DOHH2 (cell line): ENCODE measurements at regions not wholly inside any gene's neighbourhood (a gene's known extent, or its start where the extent isn't known, plus 50 kb on each side); places are given as distances from the start of the nearest gene placed in this dataset.

Source experiments
- H3F3A ChIP-seq: fragments of 200-600 bp; sonication (generic), shearing (Covaris generic); 2 replicates; pipeline ENCODE4 v1.6.0; 2016; ENCODE audit warnings: antibody characterized with exemption, mild to moderate bottlenecking; ENCODE audit not compliant: control insufficient read depth, insufficient read depth
- H3K27ac ChIP-seq: fragments of 200-600 bp; sonication (generic); 2 replicates; pipeline ENCODE4 v1.5.1; 2014; ENCODE audit warnings: low read depth, mild to moderate bottlenecking, low read length, moderate library complexity
- H3K27me3 ChIP-seq: fragments of 200-600 bp; sonication (generic); 2 replicates; pipeline ENCODE4 v1.6.1; 2014; ENCODE audit warnings: mild to moderate bottlenecking, low read length, mixed read lengths; ENCODE audit not compliant: control insufficient read depth
- H3K36me3 ChIP-seq: fragments of 200-600 bp; sonication (generic); 2 replicates; pipeline ENCODE4 v1.6.1; 2014; ENCODE audit warnings: mild to moderate bottlenecking, low read length, moderate library complexity, mixed read lengths; ENCODE audit not compliant: control insufficient read depth
- H3K4me1 ChIP-seq: fragments of 200-600 bp; sonication (generic); 2 replicates; pipeline ENCODE4 v1.6.1; 2014; ENCODE audit warnings: mild to moderate bottlenecking, low read length, mixed read lengths; ENCODE audit not compliant: control insufficient read depth
- H3K4me2 ChIP-seq: fragments of 200-600 bp; sonication (generic); 2 replicates; pipeline ENCODE4 v1.6.0; 2014; ENCODE audit warnings: mild to moderate bottlenecking, low read length, moderate library complexity
- H3K4me3 ChIP-seq: fragments of 200-600 bp; sonication (generic); 2 replicates; pipeline ENCODE4 v1.5.1; 2014; ENCODE audit warnings: mild to moderate bottlenecking, low read length, mixed read lengths
- H3K79me2 ChIP-seq: fragments of 200-600 bp; sonication (generic); 2 replicates; pipeline ENCODE4 v1.6.1; 2014; ENCODE audit warnings: mild to moderate bottlenecking, low read length, mixed read lengths; ENCODE audit not compliant: control insufficient read depth
- H3K9me2 ChIP-seq: fragments of 200-600 bp; sonication (generic); replicated peaks from 2 replicates; pipeline ENCODE4 v1.6.1; 2014; ENCODE audit warnings: mild to moderate bottlenecking, low read length, mixed read lengths; ENCODE audit not compliant: control insufficient read depth
- H3K9me3 ChIP-seq: fragments of 200-600 bp; sonication (generic); 2 replicates; pipeline ENCODE4 v1.6.1; 2014; ENCODE audit warnings: antibody characterized with exemption, low read length, mixed read lengths; ENCODE audit not compliant: control insufficient read depth, insufficient read depth
- H4K20me1 ChIP-seq: fragments of 200-600 bp; sonication (generic); 2 replicates; pipeline ENCODE4 v1.6.0; 2014; ENCODE audit warnings: low read depth, mild to moderate bottlenecking, antibody characterized with exemption, low read length, moderate library complexity; ENCODE audit not compliant: control insufficient read depth, insufficient read depth
- CTCF ChIP-seq: fragments of 200-600 bp; sonication (generic); IDR thresholded peaks from one replicate; pipeline ENCODE4 v1.5.1; 2014; ENCODE audit warnings: antibody characterized with exemption, mild to moderate bottlenecking, low read depth, low read length; ENCODE audit not compliant: poor library complexity, severe bottlenecking
- EZH2phosphoT487 ChIP-seq: fragments of 200-600 bp; sonication (generic); IDR thresholded peaks from 2 replicates; pipeline ENCODE4 v1.6.1; 2017; ENCODE audit warnings: borderline replicate concordance, mild to moderate bottlenecking, antibody characterized with exemption, low read length, moderate library complexity, mixed read lengths

GRCh38 chr20:17100506-17100905 lies 126.3 kb upstream of the PCSK2 start:
- no peak overlapping the region for H3K4me3 ChIP-seq
- H4K20me1 ChIP-seq: no peaks in the 10 kb centered on the region
- H3K27ac ChIP-seq: no peak overlapping the region
- H3K27me3 ChIP-seq: no peaks in the 10 kb centered on the region
- no peaks in the 10 kb centered on the region for H3K79me2 ChIP-seq
- H3K4me1 ChIP-seq: no peaks in the 10 kb centered on the region
- no peak overlapping the region for H3K4me2 ChIP-seq
- no peaks in the 10 kb centered on the region for H3F3A ChIP-seq
- no peak for TF ChIP-seq EZH2phosphoT487
- TF ChIP-seq CTCF: no peak
- no peaks in the 10 kb centered on the region for H3K36me3 ChIP-seq
- H3K9me3 ChIP-seq: no peaks in the 10 kb centered on the region
- no peaks in the 10 kb centered on the region for H3K9me2 ChIP-seq

- H3K27me3 ChIP-seq: no peaks in the 10 kb centered on the region
- H3K79me2 ChIP-seq: no peaks in the 10 kb centered on the region
- no peaks in the 10 kb centered on the region for H3F3A ChIP-seq
- no peak overlapping the region for H3K4me3 ChIP-seq
- H3K36me3 ChIP-seq: no peaks in the 10 kb centered on the region
- no peaks in the 10 kb centered on the region for H3K9me2 ChIP-seq
- H3K9me3 ChIP-seq: no peaks in the 10 kb centered on the region
- no peak overlapping the region for H3K27ac ChIP-seq
- H3K4me1 ChIP-seq: no peaks in the 10 kb centered on the region
- H3K4me2 ChIP-seq: no peak overlapping the region
- TF ChIP-seq CTCF (no peak), EZH2phosphoT487 (no peak)
- no peaks in the 10 kb centered on the region for H4K20me1 ChIP-seq
Observed at GRCh38 chr20:17107127-17107526, 119.7 kb upstream of the PCSK2 start.

GRCh38 chr20:17108896-17109295 lies 117.9 kb upstream of the PCSK2 start:
- Histone ChIP-seq H3K4me2 (no peak overlapping the region), H3K4me3 (no peak overlapping the region), H3K27ac (no peak overlapping the region), H3K9me3 (no peaks in the 10 kb centered on the region), H4K20me1 (no peaks in the 10 kb centered on the region), H3K79me2 (no peaks in the 10 kb centered on the region), H3F3A (no peaks in the 10 kb centered on the region), H3K9me2 (no peaks in the 10 kb centered on the region), H3K36me3 (no peaks in the 10 kb centered on the region), H3K27me3 (no peaks in the 10 kb centered on the region), H3K4me1 (no peaks in the 10 kb centered on the region)
- TF ChIP-seq CTCF: no peak
- no peak for TF ChIP-seq EZH2phosphoT487

GRCh38 chr20:17109307-17109706 lies 117.5 kb upstream of the PCSK2 start:
- Histone ChIP-seq H3F3A (no peaks in the 10 kb centered on the region), H3K27me3 (no peaks in the 10 kb centered on the region), H3K79me2 (no peaks in the 10 kb centered on the region), H3K36me3 (no peaks in the 10 kb centered on the region), H3K4me1 (no peaks in the 10 kb centered on the region), H3K9me2 (no peaks in the 10 kb centered on the region), H3K27ac (no peak overlapping the region), H3K9me3 (no peaks in the 10 kb centered on the region), H3K4me2 (no peak overlapping the region), H3K4me3 (no peak overlapping the region), H4K20me1 (no peaks in the 10 kb centered on the region)
- TF ChIP-seq EZH2phosphoT487: no peak
